Liver (tissue), 8 donors: ENCODE measurements at regions not wholly inside any gene's neighbourhood (a gene's known extent, or its start where the extent isn't known, plus 50 kb on each side); places are given as distances from the start of the nearest gene placed in this dataset.

Source experiments
- DNase-seq: peaks from one replicate; pipeline ENCODE4 v3.0.0-alpha.2; 2017; ENCODE audit warnings: low spot score
- H3K27ac ChIP-seq, 2 donors: one replicate each; pipeline ENCODE4 v1.7.0; 2013; ENCODE audit warnings: inconsistent platforms in 2 of 2, low read length in 2 of 2, control low read depth in 1 of 2, low read depth in 1 of 2, mild to moderate bottlenecking in 1 of 2
- H3K27me3 ChIP-seq, 4 donors: one replicate each; pipeline versions ENCODE4 v1.6.1 to v1.7.0; 2013; ENCODE audit warnings: low read length in 3 of 4, inconsistent platforms in 1 of 4, mild to moderate bottlenecking in 1 of 4, moderate library complexity in 1 of 4; ENCODE audit not compliant: control insufficient read depth in 4 of 4, insufficient read depth in 4 of 4
- H3K36me3 ChIP-seq, 4 donors: one replicate each; pipeline versions ENCODE4 v1.6.1 to v1.7.0; 2013; ENCODE audit warnings: low read length in 3 of 4, mild to moderate bottlenecking in 3 of 4, low read depth in 1 of 4, moderate library complexity in 1 of 4; ENCODE audit not compliant: control insufficient read depth in 4 of 4, insufficient read depth in 3 of 4
- H3K4me1 ChIP-seq, 4 donors: one replicate each; pipeline versions ENCODE4 v1.6.1 to v1.7.0; 2013; ENCODE audit warnings: low read length in 3 of 4, mild to moderate bottlenecking in 3 of 4, moderate library complexity in 1 of 4; ENCODE audit not compliant: control insufficient read depth in 4 of 4, insufficient read depth in 4 of 4
- H3K4me3 ChIP-seq, 3 donors: one replicate each; pipeline versions ENCODE4 v1.6.1 to v1.7.0; 2013; ENCODE audit warnings: low read length in 3 of 3, control low read depth in 1 of 3, low read depth in 1 of 3, mild to moderate bottlenecking in 1 of 3
- H3K9ac ChIP-seq, 2 donors: one replicate each; pipeline ENCODE4 v1.7.0; 2013; ENCODE audit warnings: low read length in 2 of 2, mild to moderate bottlenecking in 2 of 2, moderate library complexity in 2 of 2, control low read depth in 1 of 2, low read depth in 1 of 2
- H3K9me3 ChIP-seq, 4 donors: one replicate each; pipeline versions ENCODE4 v1.6.1 to v1.7.0; 2013; ENCODE audit warnings: low read length in 3 of 4; ENCODE audit not compliant: control insufficient read depth in 4 of 4
- ATF3 ChIP-seq: IDR thresholded peaks from 2 replicates; pipeline ENCODE4 v1.6.1; 2016; ENCODE audit warnings: antibody characterized with exemption
- CTCF ChIP-seq: fragments of 150-350 bp; IDR thresholded peaks from 2 replicates; pipeline ENCODE4 v1.5.1; 2017; ENCODE audit warnings: improper control_type of control experiment, low read depth, low read length; ENCODE audit not compliant: missing input control
- EGR1 ChIP-seq, 2 donors: IDR thresholded peaks; 2 replicates each; pipeline ENCODE4 v1.6.1; 2016 to 2018; ENCODE audit warnings: antibody characterized with exemption in 2 of 2, low read depth in 2 of 2
- FOXA1 ChIP-seq: IDR thresholded peaks from 2 replicates; pipeline ENCODE4 v1.6.1; 2016; ENCODE audit warnings: antibody characterized with exemption
- FOXA2 ChIP-seq: IDR thresholded peaks from 2 replicates; pipeline ENCODE4 v1.6.1; 2016; ENCODE audit warnings: antibody characterized with exemption
- GABPA ChIP-seq, 2 donors: IDR thresholded peaks in 1 of 2; conservative IDR thresholded peaks in 1 of 2; 2 replicates each; pipeline ENCODE4 v1.6.1; 2016; ENCODE audit warnings: antibody characterized with exemption in 2 of 2, mild to moderate bottlenecking in 1 of 2, moderate library complexity in 1 of 2
- HNF4A ChIP-seq, 2 donors: conservative IDR thresholded peaks; 2 replicates each; pipeline ENCODE4 v1.6.1; 2016; ENCODE audit warnings: antibody characterized with exemption in 2 of 2, mild to moderate bottlenecking in 2 of 2
- HNF4G ChIP-seq: IDR thresholded peaks from 2 replicates; pipeline ENCODE4 v1.6.1; 2016; ENCODE audit warnings: antibody characterized with exemption
- NR2F2 ChIP-seq: IDR thresholded peaks from 2 replicates; pipeline ENCODE4 v1.6.1; 2016; ENCODE audit warnings: antibody characterized with exemption
- RAD21 ChIP-seq, 2 donors: IDR thresholded peaks; 2 replicates each; pipeline ENCODE4 v1.6.1; 2016; ENCODE audit warnings: antibody characterized with exemption in 2 of 2, mild to moderate bottlenecking in 2 of 2
- REST ChIP-seq: IDR thresholded peaks from 2 replicates; pipeline ENCODE4 v1.6.1; 2016; ENCODE audit warnings: antibody characterized with exemption, mild to moderate bottlenecking
- SP1 ChIP-seq: IDR thresholded peaks from 2 replicates; pipeline ENCODE4 v1.6.1; 2018; ENCODE audit warnings: antibody characterized with exemption, mild to moderate bottlenecking
- TAF1 ChIP-seq: conservative IDR thresholded peaks from 2 replicates; pipeline ENCODE4 v1.6.1; 2016; ENCODE audit warnings: antibody characterized with exemption, mild to moderate bottlenecking
- YY1 ChIP-seq: IDR thresholded peaks from 2 replicates; pipeline ENCODE4 v1.6.1; 2016; ENCODE audit warnings: antibody characterized with exemption, mild to moderate bottlenecking
- ZBTB33 ChIP-seq: IDR thresholded peaks from 2 replicates; pipeline ENCODE4 v1.6.1; 2016; ENCODE audit warnings: antibody characterized with exemption
- WGBS: extraction: QIAGEN DNeasy Blood & Tissue Kit; methylation state at CpG from one replicate; pipeline ENCODE4 v1.1.7; 2013; 5-methylcytosine and 5-hydroxymethylcytosine counted together
- donor health status: healthy.
- donor health status: healthy.
- donor health status: healthy.
- donor health status: healthy.
- donor health status: healthy.

GRCh38 chr7:47720141-47720906 is 138.4 kb upstream of the TNS3 start:
- Histone ChIP-seq H3K9me3 (no peaks in the 10 kb centered on the region), H3K4me1 (peaks cover 0 to 5% (median 3%) of the 10 kb centered on the region in 4 donors), H3K4me3 (no peak overlapping the region), H3K9ac (no peak overlapping the region), H3K27ac (no peak overlapping the region), H3K27me3 (no peaks in the 10 kb centered on the region), H3K36me3 (no peaks in the 10 kb centered on the region)
- TF ChIP-seq EGR1 (IDR thresholded peaks at IDR 0.05; ENCODE audit: low read depth in 2 of 2) = no peak
- no peak for TF ChIP-seq SP1
- TF ChIP-seq RAD21 (IDR thresholded peaks at IDR 0.05) = no peak
- 74% methylated on average over 12 of the region's 12 CpGs for WGBS
- DNase-seq = no peak

- Histone ChIP-seq H3K27me3 (no peaks in the 10 kb centered on the region), H3K4me1 (peaks cover 0 to 6% (median 4%) of the 10 kb centered on the region in 4 donors), H3K4me3 (no peak overlapping the region), H3K36me3 (no peaks in the 10 kb centered on the region), H3K9ac (no peak overlapping the region), H3K9me3 (no peaks in the 10 kb centered on the region), H3K27ac (no peak overlapping the region)
- TF ChIP-seq YY1 (no peak), FOXA2 (no peak), HNF4G (no peak), SP1 (no peak), ATF3 (no peak), HNF4A (conservative IDR thresholded peaks at IDR 0.05) (no peak), NR2F2 (no peak), REST (no peak), TAF1 (no peak), FOXA1 (no peak), CTCF (no peak), ZBTB33 (no peak), RAD21 (IDR thresholded peaks at IDR 0.05) (no peak), GABPA (IDR thresholded peaks at IDR 0.05 in 1 of 2, conservative IDR thresholded peaks at IDR 0.05 in 1 of 2) (no peak)
- 82% methylated on average over 7 of the region's 7 CpGs for WGBS
- DNase-seq = no peak
Measured at GRCh38 chr7:47719675-47720074, 137.8 kb upstream of the TNS3 start.
